SIG-M5 (cell line): ENCODE measurements at regions not wholly inside any gene's neighbourhood (a gene's known extent, or its start where the extent isn't known, plus 50 kb on each side); places are given as distances from the start of the nearest gene placed in this dataset.

ENCODE experiments used
- DNase-seq: peaks from one replicate; lab custom pipeline; 2025; lab: John Stamatoyannopoulos, UW

DNA sequence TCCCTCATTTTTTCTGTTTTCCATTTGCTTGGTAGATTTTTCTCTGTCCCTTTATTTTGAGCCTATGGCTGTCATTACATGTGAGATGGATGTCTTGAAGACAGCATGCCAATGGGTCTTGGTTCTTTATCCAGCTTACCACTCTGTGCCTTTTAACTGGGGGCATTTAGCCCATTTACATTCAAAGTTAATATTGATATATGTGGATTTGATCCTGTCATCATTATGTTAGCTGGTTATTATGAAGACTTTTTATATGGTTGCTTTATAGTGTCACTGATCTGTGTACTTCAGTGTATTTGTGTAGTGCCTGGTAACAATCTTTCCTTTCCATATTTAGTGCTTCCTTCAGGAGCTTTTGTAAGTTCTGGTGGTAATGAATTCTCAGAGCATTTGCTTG is 89.3 kb upstream of the UNC5B start:
- DNase-seq = no peak

- DNase-seq = no peak
Observed at GRCh38 chr10:71124921-71125748, 87.2 kb upstream of the UNC5B start.

GRCh38 chr10:71125749-71126107 is 86.6 kb upstream of the UNC5B start:
- DNase-seq = no peak

DNA sequence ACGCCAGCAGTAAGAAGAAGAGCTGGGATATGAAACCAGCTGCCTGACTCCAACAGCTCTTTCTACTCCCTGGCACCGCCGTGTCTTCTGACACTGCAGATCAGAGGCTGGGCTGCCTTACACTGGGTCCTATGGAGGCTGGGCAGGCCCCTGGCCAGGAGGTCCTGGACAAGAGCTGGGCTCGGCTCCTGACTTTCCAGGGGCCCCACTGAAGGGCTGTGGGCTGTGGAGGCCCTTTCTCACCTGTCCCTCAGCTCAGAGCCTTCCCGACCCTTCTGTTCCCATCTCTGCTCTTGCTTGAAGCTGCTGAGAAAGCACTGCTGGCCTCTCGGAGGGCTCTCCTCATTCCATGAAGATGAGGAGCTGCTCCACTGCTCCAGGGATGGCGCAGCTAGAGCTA is 85.9 kb upstream of the UNC5B start:
- no peak for DNase-seq

DNA sequence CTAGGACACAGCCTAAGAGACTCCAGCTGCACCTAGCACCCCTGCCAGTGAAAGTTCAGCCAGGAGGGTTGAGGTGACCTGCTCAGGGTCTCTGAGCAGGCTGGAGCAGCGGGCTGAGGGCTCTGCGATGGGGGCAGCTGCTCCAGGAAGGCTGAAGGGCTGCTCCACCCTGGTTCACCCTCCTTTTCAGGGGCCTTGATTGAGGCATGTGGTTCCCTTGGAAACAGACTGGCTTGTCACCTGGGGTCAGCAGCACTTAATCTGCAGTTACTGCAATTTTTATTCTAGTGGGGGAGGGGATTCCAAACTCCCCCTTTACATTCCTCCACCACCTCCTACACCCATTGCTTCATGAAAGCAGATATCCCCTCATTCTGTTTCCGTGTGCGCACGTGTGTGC is 85.3 kb upstream of the UNC5B start:
- DNase-seq = no peak

- DNase-seq = no peak
Observed at GRCh38 chr10:71127773-71128172, 84.6 kb upstream of the UNC5B start.

DNA sequence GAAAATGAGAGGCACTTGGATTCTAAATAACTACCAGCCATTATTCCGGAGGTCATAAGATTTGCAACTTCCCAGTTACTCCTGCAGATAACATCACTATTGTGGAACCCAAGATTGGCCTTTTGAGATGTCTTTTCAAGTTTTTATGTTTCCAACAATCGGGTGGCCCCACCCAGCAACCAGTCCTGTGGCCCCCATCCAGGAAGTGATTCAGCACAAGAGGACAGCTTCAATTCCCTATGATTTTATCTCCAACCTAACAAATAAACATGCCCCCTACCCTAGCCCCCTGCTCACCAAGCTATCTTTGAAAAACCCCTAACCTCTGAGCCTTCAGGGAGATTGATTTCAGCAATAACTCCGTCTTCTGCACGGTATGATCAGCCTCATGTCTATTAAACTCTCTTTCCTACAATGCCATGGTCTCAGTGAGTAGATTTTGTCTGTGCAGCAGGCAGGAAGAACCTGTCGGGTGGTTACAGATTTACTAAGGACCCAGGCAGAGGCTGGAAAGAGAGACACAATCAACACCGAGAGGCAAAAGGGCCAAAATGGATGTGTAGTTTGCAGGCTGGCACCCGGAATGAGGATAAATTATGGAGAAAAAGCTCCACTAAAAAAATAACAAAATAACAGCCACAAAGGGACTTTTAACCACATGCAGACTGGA is 83.9 kb upstream of the UNC5B start:
- no peak for DNase-seq

GRCh38 chr10:71131096-71131495 is 81.3 kb upstream of the UNC5B start:
- DNase-seq = no peak

- DNase-seq = no peak
Observed at GRCh38 chr10:71131508-71132088, 80.8 kb upstream of the UNC5B start.

- DNase-seq = no peak
Observed at GRCh38 chr10:71132321-71132810, 80.0 kb upstream of the UNC5B start.

DNA sequence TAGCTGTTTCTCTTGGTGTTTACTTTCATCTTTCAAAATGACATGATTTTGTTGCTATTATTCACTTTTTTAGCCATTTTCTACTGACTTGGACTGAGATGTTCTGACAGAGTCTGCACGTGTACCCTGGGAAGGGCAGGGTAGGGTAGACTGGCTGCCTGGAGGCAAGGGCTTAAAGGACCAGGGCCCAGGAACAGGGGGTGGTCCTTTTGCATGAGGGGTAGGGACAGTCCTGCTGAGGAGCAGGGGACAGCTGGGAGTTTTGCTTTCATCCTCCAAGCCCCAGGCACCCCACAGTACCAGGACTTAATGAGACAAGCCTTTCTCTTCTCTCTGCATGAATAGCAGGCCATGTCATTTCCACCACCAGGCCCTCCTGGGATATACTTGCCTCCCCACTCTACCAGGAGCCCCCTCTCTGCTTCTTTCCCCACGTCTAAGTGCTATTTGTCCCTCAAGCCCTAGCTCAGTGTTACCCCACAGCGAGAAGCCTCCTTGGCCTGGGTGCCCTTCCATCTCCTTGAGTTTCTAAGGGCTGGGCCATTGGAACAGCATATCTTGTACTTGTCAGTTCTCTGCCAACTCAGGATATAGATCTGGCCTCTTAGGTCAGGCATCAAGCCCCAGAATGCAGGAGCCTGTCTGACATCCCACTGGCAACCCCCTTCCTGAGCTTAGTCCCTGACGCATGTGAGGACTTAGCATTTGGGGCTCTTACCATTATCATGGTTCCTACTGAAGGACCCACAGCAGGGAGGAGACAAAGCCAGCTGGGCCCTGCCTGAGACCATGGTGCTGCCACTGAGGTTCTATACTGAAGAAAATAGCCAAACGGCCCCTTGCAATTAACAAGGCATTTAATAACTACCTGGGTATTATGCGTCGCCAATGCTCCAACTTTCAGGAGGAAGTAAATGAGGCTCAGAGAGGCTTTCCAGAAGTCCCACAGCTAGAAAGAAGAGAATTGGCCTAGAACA is 78.4 kb upstream of the UNC5B start:
- no peak for DNase-seq

DNA sequence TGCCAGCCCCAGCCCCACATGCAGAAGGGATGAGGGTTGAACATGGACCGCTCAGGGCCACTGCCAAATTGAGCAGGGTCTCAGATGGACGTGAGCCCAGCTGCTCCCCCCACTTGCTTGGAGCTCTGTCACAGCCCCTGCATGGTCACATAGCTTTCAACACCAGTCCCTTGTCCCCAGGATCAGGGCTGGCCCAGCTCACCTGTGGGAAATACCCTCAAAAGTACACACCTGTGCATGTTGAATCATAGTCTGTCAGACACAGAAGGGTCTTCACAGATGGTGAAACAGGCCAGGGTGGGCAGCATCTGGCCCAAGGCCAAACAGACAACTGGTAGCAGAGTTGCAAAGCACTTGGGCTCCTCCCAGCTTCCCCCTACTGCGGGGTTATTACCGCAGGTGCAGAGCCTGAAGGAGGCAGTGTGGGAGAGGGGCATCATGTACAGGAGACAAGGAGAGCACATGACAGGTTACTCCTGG is 77.6 kb upstream of the UNC5B start:
- no peak for DNase-seq

DNA sequence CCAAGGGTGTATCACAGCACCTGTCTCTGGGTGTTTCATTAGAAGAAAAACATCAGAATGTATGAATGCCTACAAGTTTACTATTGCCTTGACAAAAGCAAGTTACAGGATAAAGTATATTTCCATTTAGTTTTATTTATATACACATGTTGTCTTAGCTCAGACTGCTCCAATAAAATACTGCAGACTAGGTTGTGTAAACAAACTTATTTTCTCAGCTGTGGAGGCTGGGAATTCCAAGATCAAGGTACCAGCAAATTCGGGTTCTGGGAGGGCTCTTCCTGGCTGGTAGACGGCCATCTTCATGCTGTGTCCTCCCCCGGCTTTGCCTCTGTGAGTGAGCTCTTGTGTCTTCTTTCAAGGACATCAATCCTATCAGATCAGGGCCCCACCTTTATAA is 77.1 kb upstream of the UNC5B start:
- DNase-seq = no peak

GRCh38 chr10:71136036-71136721 is 76.2 kb upstream of the UNC5B start:
- DNase-seq = no peak

DNA sequence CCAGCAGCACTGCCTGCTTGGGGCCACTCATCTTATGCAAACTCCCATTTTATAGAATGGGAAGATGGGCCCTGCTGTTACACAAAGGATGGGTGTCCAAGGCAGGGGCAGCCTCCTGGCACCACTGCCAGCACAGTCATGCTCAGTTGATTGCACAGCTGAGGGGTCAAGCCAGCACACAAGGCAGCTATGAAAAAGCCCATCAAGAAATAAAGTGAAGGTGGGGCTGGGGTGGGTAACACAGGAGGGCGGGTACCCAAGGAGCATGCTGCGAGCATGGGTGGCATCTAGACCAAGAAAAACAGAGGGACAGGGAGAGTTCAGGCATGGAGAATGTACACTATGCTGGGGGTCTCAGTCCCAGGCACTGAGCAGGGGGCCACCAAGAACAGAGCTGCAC is 74.7 kb upstream of the UNC5B start:
- DNase-seq = no peak

- DNase-seq = no peak
Observed at GRCh38 chr10:71138166-71138830, 74.1 kb upstream of the UNC5B start.

DNA sequence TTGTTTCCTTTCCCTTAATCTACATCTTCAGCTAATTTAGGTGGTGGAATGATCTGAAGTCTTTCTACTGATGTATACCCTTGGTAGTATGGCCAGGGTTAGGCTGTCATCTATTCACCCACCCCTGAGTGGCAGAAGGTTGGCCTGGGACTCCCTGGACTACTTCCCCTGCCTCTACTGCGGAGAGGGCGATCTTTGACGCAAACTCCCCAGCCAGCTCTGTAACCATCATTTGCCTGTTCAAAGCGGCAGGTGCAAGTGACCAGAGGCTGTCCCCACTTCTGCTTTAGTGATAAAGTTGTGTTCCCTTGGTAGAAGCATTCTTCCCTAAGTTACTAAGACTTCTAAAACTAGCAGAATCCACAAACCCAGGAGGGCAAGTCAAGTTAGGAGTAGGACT is 70.8 kb upstream of the UNC5B start:
- DNase-seq = no peak

- DNase-seq = no peak
Observed at GRCh38 chr10:71143170-71143569, 69.2 kb upstream of the UNC5B start.

DNA sequence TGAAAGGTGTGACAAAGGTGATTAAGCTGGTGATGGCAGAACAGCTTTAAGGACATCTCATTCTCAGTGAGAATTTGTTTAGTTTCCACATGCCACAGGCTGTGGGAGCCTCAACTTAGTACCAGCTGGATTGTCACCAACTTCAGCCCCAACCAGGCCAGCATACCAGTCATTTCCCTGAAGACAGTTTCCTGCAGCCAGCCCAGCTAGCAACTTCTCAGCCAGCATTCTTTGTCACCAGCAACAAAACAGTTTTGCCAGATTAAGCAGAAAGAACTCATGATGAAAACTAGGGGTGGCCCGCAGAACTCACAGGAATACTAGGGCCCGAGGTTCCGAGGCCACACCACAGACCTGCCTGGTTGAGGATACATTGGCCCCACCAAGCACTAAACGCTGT is 68.8 kb upstream of the UNC5B start:
- no peak for DNase-seq

- DNase-seq = no peak
Observed at GRCh38 chr10:71144824-71145223, 67.5 kb upstream of the UNC5B start.
